ENCODE measurements at regions not wholly inside any gene's neighbourhood (a gene's known extent, or its start where the extent isn't known, plus 50 kb on each side); places are given as distances from the start of the nearest gene placed in this dataset.

- Histone ChIP-seq H3F3A (ENCODE audit: insufficient read depth, low read length, poor library complexity, severe bottlenecking) (no peaks in the 10 kb centered on the region), H3K4me3 (ENCODE audit: low read length) (no peak overlapping the region), H3K9ac (ENCODE audit: low read length) (no peak overlapping the region), H3K9me3 (ENCODE audit: low read length) (no peaks in the 10 kb centered on the region), H3K36me3 (ENCODE audit: insufficient read depth, low read length) (no peaks in the 10 kb centered on the region), H3K9me2 (ENCODE audit: insufficient read depth, low read length) (no peaks in the 10 kb centered on the region), H3K79me2 (replicated peaks; ENCODE audit: insufficient read depth, low read length) (no peaks in the 10 kb centered on the region), H4K20me1 (ENCODE audit: insufficient read depth) (no peaks in the 10 kb centered on the region), H3K27ac (ENCODE audit: low read length) (no peak overlapping the region), H3K27me3 (ENCODE audit: insufficient read depth, low read depth, low read length) (no peaks in the 10 kb centered on the region), H3K4me2 (ENCODE audit: low read length) (no peak overlapping the region), H2AFZ (ENCODE audit: low read depth, low read length) (no peak overlapping the region)
- TF ChIP-seq CTCF (IDR thresholded peaks at IDR 0.05; ENCODE audit: poor library complexity, severe bottlenecking) (no peak), MXI1 (conservative IDR thresholded peaks at IDR 0.05; ENCODE audit: poor library complexity, severe bottlenecking) (no peak)
Measured at GRCh38 chr6:21321531-21321930, 272.0 kb upstream of the SOX4 start.

- no peak overlapping the region for H3K27ac ChIP-seq (ENCODE audit: low read length)
- no peaks in the 10 kb centered on the region for H3K36me3 ChIP-seq (ENCODE audit: insufficient read depth, low read length)
- no peaks in the 10 kb centered on the region for H3K9me3 ChIP-seq (ENCODE audit: low read length)
- TF ChIP-seq EP300 (conservative IDR thresholded peaks at IDR 0.05; ENCODE audit: poor library complexity, severe bottlenecking) (no peak), TAF1 (IDR thresholded peaks at IDR 0.05; ENCODE audit: low read depth) (no peak), SMC3 (conservative IDR thresholded peaks at IDR 0.05; ENCODE audit: poor library complexity) (no peak), RAD21 (conservative IDR thresholded peaks at IDR 0.05) (no peak), REST (IDR thresholded peaks at IDR 0.05; ENCODE audit: borderline replicate concordance) (no peak), MXI1 (conservative IDR thresholded peaks at IDR 0.05; ENCODE audit: poor library complexity, severe bottlenecking) (no peak), CTCF (IDR thresholded peaks at IDR 0.05; ENCODE audit: poor library complexity, severe bottlenecking) (no peak), POLR2AphosphoS5 (IDR thresholded peaks at IDR 0.05) (no peak), EZH2 (IDR thresholded peaks at IDR 0.05; ENCODE audit: borderline replicate concordance, insufficient read depth, low read length, poor library complexity, severe bottlenecking) (no peak)
- H4K20me1 ChIP-seq (ENCODE audit: insufficient read depth), result no peaks in the 10 kb centered on the region
- no peaks in the 10 kb centered on the region for H3F3A ChIP-seq (ENCODE audit: insufficient read depth, low read length, poor library complexity, severe bottlenecking)
- H2AFZ ChIP-seq (ENCODE audit: low read depth, low read length), result no peak overlapping the region
- H3K9me2 ChIP-seq (ENCODE audit: insufficient read depth, low read length), result no peaks in the 10 kb centered on the region
- no peak overlapping the region for H3K9ac ChIP-seq (ENCODE audit: low read length)
- H3K79me2 ChIP-seq (replicated peaks; ENCODE audit: insufficient read depth, low read length), result no peaks in the 10 kb centered on the region
- no peaks in the 10 kb centered on the region for H3K27me3 ChIP-seq (ENCODE audit: insufficient read depth, low read depth, low read length)
- H3K4me2 ChIP-seq (ENCODE audit: low read length), result no peak overlapping the region
- no peak overlapping the region for H3K4me3 ChIP-seq (ENCODE audit: low read length)
Measured at GRCh38 chr6:21323577-21323976, 270.0 kb upstream of the SOX4 start.
